ENCODE measurements at regions not wholly inside any gene's neighbourhood (a gene's known extent, or its start where the extent isn't known, plus 50 kb on each side); places are given as distances from the start of the nearest gene placed in this dataset.

- Histone ChIP-seq H3K27me3 (no peaks in the 10 kb centered on the region), H3K9me3 (no peaks in the 10 kb centered on the region), H3K4me1 (no peaks in the 10 kb centered on the region), H3K36me3 (no peaks in the 10 kb centered on the region), H3K27ac (peak overlapping the region; percentile 80), H3K4me3 (peak overlapping the region; percentile 76)
- intact Hi-C loops (cut with DNase I), result no loop called here
- ATAC-seq (no peak), DNase-seq (no peak)
- TF ChIP-seq CTCF (IDR thresholded peaks at IDR 0.05), result no peak
Measured at GRCh38 chr10:89838044-89838615, 136.7 kb downstream of the KIF20B start.

GRCh38 chr10:89845541-89846280 is 144.3 kb downstream of the KIF20B start:
- H3K27me3 ChIP-seq, result no peaks in the 10 kb centered on the region
- H3K4me3 ChIP-seq, result no peak overlapping the region
- intact Hi-C loops (cut with DNase I), result no loop called here
- H3K9me3 ChIP-seq, result no peaks in the 10 kb centered on the region
- ATAC-seq (no peak), DNase-seq (no peak)
- no peaks in the 10 kb centered on the region for H3K4me1 ChIP-seq
- TF ChIP-seq CTCF (IDR thresholded peaks at IDR 0.05), result no peak
- no peaks in the 10 kb centered on the region for H3K36me3 ChIP-seq
- no peak overlapping the region for H3K27ac ChIP-seq

- Histone ChIP-seq H3K27ac (no peak overlapping the region), H3K4me3 (no peak overlapping the region), H3K36me3 (no peaks in the 10 kb centered on the region), H3K27me3 (no peaks in the 10 kb centered on the region), H3K9me3 (no peaks in the 10 kb centered on the region), H3K4me1 (no peaks in the 10 kb centered on the region)
- intact Hi-C loops (cut with DNase I), result no loop called here
- TF ChIP-seq CTCF (IDR thresholded peaks at IDR 0.05), result no peak
- ATAC-seq (no peak), DNase-seq (no peak)
Measured at GRCh38 chr10:89846281-89846630, 144.9 kb downstream of the KIF20B start.

- no peaks in the 10 kb centered on the region for H3K9me3 ChIP-seq
- intact Hi-C loops (cut with DNase I), result no loop called here
- DNase-seq, result no peak
- H3K4me1 ChIP-seq, result no peaks in the 10 kb centered on the region
- H3K27me3 ChIP-seq, result no peaks in the 10 kb centered on the region
- no peak for TF ChIP-seq CTCF (IDR thresholded peaks at IDR 0.05)
- no peak for ATAC-seq
- H3K27ac ChIP-seq, result no peak overlapping the region
- H3K36me3 ChIP-seq, result no peaks in the 10 kb centered on the region
- no peak overlapping the region for H3K4me3 ChIP-seq
Measured at GRCh38 chr10:89846786-89847185, 145.4 kb downstream of the KIF20B start.

GRCh38 chr10:89852872-89853271 is 151.5 kb downstream of the KIF20B start:
- Histone ChIP-seq H3K27ac (no peak overlapping the region), H3K36me3 (no peaks in the 10 kb centered on the region), H3K27me3 (no peaks in the 10 kb centered on the region), H3K4me1 (no peaks in the 10 kb centered on the region), H3K9me3 (no peaks in the 10 kb centered on the region), H3K4me3 (no peak overlapping the region)
- no peak for TF ChIP-seq CTCF (IDR thresholded peaks at IDR 0.05)
- intact Hi-C loops (cut with DNase I), result no loop called here
- ATAC-seq, result no peak
- no peak for DNase-seq
